ENCODE measurements at regions not wholly inside any gene's neighbourhood (a gene's known extent, or its start where the extent isn't known, plus 50 kb on each side); places are given as distances from the start of the nearest gene placed in this dataset.

GRCh38 chr17:56740481-56740880 is 93.2 kb downstream of the C17orf67 start:
- Histone ChIP-seq H3K36me3 (no peaks in the 10 kb centered on the region), H3K27me3 (no peaks in the 10 kb centered on the region), H3K27ac (no peak overlapping the region), H3K4me1 (no peaks in the 10 kb centered on the region), H3K9me3 (peaks cover 0 to 6% (median 0%) of the 10 kb centered on the region in 4 donors), H3K4me3 (no peak overlapping the region)
- no peak for TF ChIP-seq POLR2AphosphoS5 (IDR thresholded peaks at IDR 0.05)
- TF ChIP-seq EP300 (IDR thresholded peaks at IDR 0.05) = no peak
- no peak for TF ChIP-seq CTCF (IDR thresholded peaks at IDR 0.05)
- TF ChIP-seq POLR2A (IDR thresholded peaks at IDR 0.05) = no peak
- DNase-seq (no peak), ATAC-seq (ENCODE audit: low FRiP score in 2 of 2) (no peak)
- 80 to 85% methylated on average over 3 of the region's 3 CpGs for WGBS, 2 donors
